OCI-LY7 (cell line): ENCODE measurements at regions not wholly inside any gene's neighbourhood (a gene's known extent, or its start where the extent isn't known, plus 50 kb on each side); places are given as distances from the start of the nearest gene placed in this dataset.

Source experiments
- EZH2phosphoT487 ChIP-seq: fragments of 200-600 bp; sonication (generic); IDR thresholded peaks from 2 replicates; pipeline ENCODE4 v1.6.1; 2018; ENCODE audit warnings: low read depth, borderline replicate concordance, mild to moderate bottlenecking, mixed run types, antibody characterized with exemption, low read length, moderate library complexity, mixed read lengths
- TF ChIP-seq, protein P1 (sequence below): fragments of 200-600 bp; sonication (generic); conservative IDR thresholded peaks from 2 replicates; pipeline ENCODE4 v1.5.1; 2014; ENCODE audit warnings: mild to moderate bottlenecking, antibody characterized with exemption, low read length, moderate library complexity, mixed read lengths

DNA sequence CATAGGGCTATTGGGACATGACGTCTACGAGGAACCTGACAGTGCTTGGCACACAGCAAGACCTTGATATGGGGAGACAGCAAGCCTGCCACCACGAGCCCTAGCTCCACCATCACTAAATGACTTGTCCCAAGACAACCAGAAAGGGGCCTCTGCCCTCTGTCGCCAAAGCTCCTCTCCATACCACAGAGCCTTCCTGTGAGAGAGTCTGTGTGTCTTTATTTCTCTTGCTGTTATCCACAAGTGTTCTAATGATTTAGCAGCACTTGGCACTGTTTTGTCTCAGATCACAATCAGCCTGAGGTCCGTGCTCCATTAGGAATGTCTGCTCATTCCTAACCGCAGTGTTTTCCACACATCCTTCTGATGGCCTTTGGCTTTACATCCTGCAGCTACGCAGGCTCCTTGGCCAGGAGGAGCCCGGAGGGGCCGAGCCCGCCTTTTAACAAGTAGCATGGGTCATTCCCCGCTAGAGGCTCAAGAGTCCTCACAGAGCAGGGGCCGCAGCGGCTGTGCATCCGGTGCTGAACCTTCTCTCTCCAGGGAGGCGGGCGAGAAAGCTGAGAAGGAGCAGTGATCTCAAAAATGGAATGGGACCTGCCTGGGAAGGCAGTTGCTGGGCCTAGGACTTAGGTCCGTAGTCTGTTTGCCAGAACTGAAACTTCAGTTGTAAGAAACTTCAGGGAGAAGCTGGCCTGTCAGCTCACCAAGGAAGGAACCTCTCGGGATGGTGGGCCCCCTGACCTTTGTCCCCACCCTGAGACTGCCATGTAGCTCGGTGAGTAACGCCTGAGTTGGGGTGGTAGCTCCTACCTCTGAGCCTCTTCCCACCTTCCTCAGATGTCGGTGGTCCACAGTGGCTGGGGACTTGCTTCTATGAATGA lies 61.1 kb upstream of the HMGB1 start:
- no peak for TF ChIP-seq EZH2phosphoT487
- TF ChIP-seq, protein P1, sequence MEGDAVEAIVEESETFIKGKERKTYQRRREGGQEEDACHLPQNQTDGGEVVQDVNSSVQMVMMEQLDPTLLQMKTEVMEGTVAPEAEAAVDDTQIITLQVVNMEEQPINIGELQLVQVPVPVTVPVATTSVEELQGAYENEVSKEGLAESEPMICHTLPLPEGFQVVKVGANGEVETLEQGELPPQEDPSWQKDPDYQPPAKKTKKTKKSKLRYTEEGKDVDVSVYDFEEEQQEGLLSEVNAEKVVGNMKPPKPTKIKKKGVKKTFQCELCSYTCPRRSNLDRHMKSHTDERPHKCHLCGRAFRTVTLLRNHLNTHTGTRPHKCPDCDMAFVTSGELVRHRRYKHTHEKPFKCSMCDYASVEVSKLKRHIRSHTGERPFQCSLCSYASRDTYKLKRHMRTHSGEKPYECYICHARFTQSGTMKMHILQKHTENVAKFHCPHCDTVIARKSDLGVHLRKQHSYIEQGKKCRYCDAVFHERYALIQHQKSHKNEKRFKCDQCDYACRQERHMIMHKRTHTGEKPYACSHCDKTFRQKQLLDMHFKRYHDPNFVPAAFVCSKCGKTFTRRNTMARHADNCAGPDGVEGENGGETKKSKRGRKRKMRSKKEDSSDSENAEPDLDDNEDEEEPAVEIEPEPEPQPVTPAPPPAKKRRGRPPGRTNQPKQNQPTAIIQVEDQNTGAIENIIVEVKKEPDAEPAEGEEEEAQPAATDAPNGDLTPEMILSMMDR, result no peak
